IMR-90 (cell line): ENCODE measurements at regions not wholly inside any gene's neighbourhood (a gene's known extent, or its start where the extent isn't known, plus 50 kb on each side); places are given as distances from the start of the nearest gene placed in this dataset.

Experiments
- ATAC-seq: fragments of 200-7000 bp; cut with Tn5 transposase; 2 replicates; pipeline ENCODE4 v1.9.1; 2020; ENCODE audit warnings: low read depth, mild to moderate bottlenecking, moderate library complexity
- BruUV-seq: library from RNA; stranded (reverse); fragments of 400-500 nt; replicated peaks from 2 replicates; lab custom pipeline; 2021; lab: Mats Ljungman, UMichigan
- CTCF ChIA-PET: fragments of 300-600 bp; formaldehyde crosslinking; extraction: SDS; loops from one replicate; lab custom pipeline; 2021; ENCODE audit warnings: antibody characterized with exemption; lab: Yijun Ruan, JAX
- POLR2A ChIA-PET: fragments of 300-600 bp; sonication (Branson Sonifier 250); formaldehyde crosslinking; loops from one replicate; lab custom pipeline; 2022; ENCODE audit warnings: antibody characterized with exemption; ENCODE audit not compliant: unreplicated experiment; lab: Charles Lee
- DNase-seq: peaks from one replicate; pipeline ENCODE4 v3.0.0; 2013
- H2AFZ ChIP-seq: replicated peaks from 2 replicates; pipeline ENCODE3; 2013; ENCODE audit warnings: low read length, mild to moderate bottlenecking; ENCODE audit not compliant: poor library complexity
- H2AK5ac ChIP-seq: 2 replicates; pipeline ENCODE4 v1.6.1; 2013; ENCODE audit warnings: low read depth, low read length, inconsistent platforms
- H2AK9ac ChIP-seq: replicated peaks from 2 replicates; pipeline ENCODE3; 2013; ENCODE audit warnings: mild to moderate bottlenecking, low read depth, low read length, moderate library complexity; ENCODE audit not compliant: poor library complexity
- H2BK120ac ChIP-seq: 2 replicates; pipeline ENCODE4 v1.6.1; 2013; ENCODE audit warnings: low read depth, low read length, inconsistent platforms
- H2BK15ac ChIP-seq: 3 replicates; pipeline ENCODE4 v1.6.1; 2013; ENCODE audit warnings: low read depth, low read length, inconsistent platforms
- H2BK20ac ChIP-seq: 2 replicates; pipeline ENCODE4 v1.6.1; 2013; ENCODE audit warnings: low read depth, mild to moderate bottlenecking, inconsistent platforms, low read length, moderate library complexity
- H2BK5ac ChIP-seq: 2 replicates; pipeline ENCODE4 v1.6.1; 2013; ENCODE audit warnings: mild to moderate bottlenecking, low read depth, low read length, inconsistent platforms; ENCODE audit not compliant: poor library complexity, severe bottlenecking
- H3K14ac ChIP-seq: replicated peaks from 2 replicates; pipeline ENCODE4 v1.6.1; 2013; ENCODE audit warnings: low read depth, low read length, inconsistent platforms
- H3K18ac ChIP-seq: 2 replicates; pipeline ENCODE4 v1.6.1; 2013; ENCODE audit warnings: low read depth, low read length, control low read depth
- H3K23ac ChIP-seq: 2 replicates; pipeline ENCODE4 v1.6.1; 2013; ENCODE audit warnings: low read depth, low read length, inconsistent platforms
- H3K27ac ChIP-seq: 2 replicates; pipeline ENCODE4 v1.5.1; 2013; ENCODE audit warnings: mild to moderate bottlenecking, control low read depth, low read length; ENCODE audit not compliant: insufficient read depth
- H3K27me3 ChIP-seq: 2 replicates; pipeline ENCODE4 v1.6.1; 2013; ENCODE audit warnings: low read length; ENCODE audit not compliant: control insufficient read depth, insufficient read depth
- H3K36me3 ChIP-seq: 2 replicates; pipeline ENCODE4 v1.6.1; 2013; ENCODE audit warnings: low read length, mixed read lengths; ENCODE audit not compliant: control insufficient read depth, insufficient read depth
- H3K4ac ChIP-seq: 2 replicates; pipeline ENCODE4 v1.6.1; 2013; ENCODE audit warnings: low read depth, low read length, inconsistent platforms
- H3K4me1 ChIP-seq: 2 replicates; pipeline ENCODE4 v1.6.1; 2013; ENCODE audit warnings: low read length, mixed read lengths; ENCODE audit not compliant: control insufficient read depth, insufficient read depth
- H3K4me2 ChIP-seq: 2 replicates; pipeline ENCODE4 v1.6.1; 2013; ENCODE audit warnings: low read depth, mild to moderate bottlenecking, control low read depth, low read length, moderate library complexity
- H3K4me3 ChIP-seq: 2 replicates; pipeline ENCODE4 v1.5.1; 2013; ENCODE audit warnings: low read depth, mild to moderate bottlenecking, control low read depth, low read length, moderate library complexity; ENCODE audit not compliant: insufficient read depth
- H3K56ac ChIP-seq: 2 replicates; pipeline ENCODE4 v1.6.1; 2013; ENCODE audit warnings: low read length, inconsistent platforms; ENCODE audit not compliant: insufficient read depth; ENCODE audit errors: extremely low read depth
- H3K79me1 ChIP-seq, 2 experiments: 2 replicates each; pipeline ENCODE4 v1.6.1; 2013; ENCODE audit warnings: low read length in 2 of 2, inconsistent platforms in 1 of 2, low read depth in 1 of 2
- H3K9ac ChIP-seq: 2 replicates; pipeline ENCODE4 v1.6.1; 2013; ENCODE audit warnings: low read depth, low read length, control low read depth
- H3K9me1 ChIP-seq: 2 replicates; pipeline ENCODE4 v1.6.1; 2013; ENCODE audit warnings: low read length, inconsistent platforms; ENCODE audit not compliant: insufficient read depth
- H3K9me3 ChIP-seq: 2 replicates; pipeline ENCODE4 v1.6.1; 2013; ENCODE audit warnings: low read length; ENCODE audit not compliant: control insufficient read depth, insufficient read depth
- H4K20me1 ChIP-seq: 2 replicates; pipeline ENCODE4 v1.6.1; 2013; ENCODE audit warnings: low read length, inconsistent platforms; ENCODE audit not compliant: insufficient read depth
- H4K5ac ChIP-seq: 2 replicates; pipeline ENCODE4 v1.6.1; 2013; ENCODE audit warnings: mild to moderate bottlenecking, low read depth, low read length, control low read depth
- H4K8ac ChIP-seq, 2 experiments: 2 replicates each; pipeline ENCODE4 v1.6.1; 2013; ENCODE audit warnings: low read depth in 2 of 2, low read length in 2 of 2, control low read depth in 1 of 2, inconsistent platforms in 1 of 2
- H4K91ac ChIP-seq: 2 replicates; pipeline ENCODE4 v1.6.1; 2013; ENCODE audit warnings: low read depth, low read length, inconsistent platforms; ENCODE audit not compliant: insufficient read depth
- BHLHE40 ChIP-seq: fragments of 150-350 bp; IDR thresholded peaks from 2 replicates; pipeline ENCODE4 v1.6.1; 2016; ENCODE audit warnings: mild to moderate bottlenecking, low read depth, low read length
- CEBPB ChIP-seq: IDR thresholded peaks from 2 replicates; pipeline ENCODE4 v1.6.1; 2012; ENCODE audit warnings: low read depth, low read length, improper control_type of control experiment
- CHD1 ChIP-seq: IDR thresholded peaks from 2 replicates; pipeline ENCODE4 v1.6.1; 2012; ENCODE audit warnings: low read depth, low read length, improper control_type of control experiment
- MAFK ChIP-seq: IDR thresholded peaks from 2 replicates; pipeline ENCODE4 v1.6.1; 2012; ENCODE audit warnings: low read depth, low read length, improper control_type of control experiment
- MAZ ChIP-seq: IDR thresholded peaks from 2 replicates; pipeline ENCODE4 v1.6.1; 2012; ENCODE audit warnings: low read depth, mild to moderate bottlenecking, low read length, improper control_type of control experiment, moderate library complexity, borderline replicate concordance
- POLR2A ChIP-seq: IDR thresholded peaks from 2 replicates; pipeline ENCODE4 v1.6.1; 2012; ENCODE audit warnings: mild to moderate bottlenecking, low read depth, low read length
- RAD21 ChIP-seq: IDR thresholded peaks from 2 replicates; pipeline ENCODE4 v1.6.1; 2012; ENCODE audit warnings: low read length, improper control_type of control experiment
- RCOR1 ChIP-seq: IDR thresholded peaks from 2 replicates; pipeline ENCODE4 v1.6.1; 2012; ENCODE audit warnings: mild to moderate bottlenecking, low read length, improper control_type of control experiment; ENCODE audit not compliant: insufficient replicate concordance
- RFX5 ChIP-seq: IDR thresholded peaks from 2 replicates; pipeline ENCODE4 v1.8.0; 2012; ENCODE audit warnings: low read depth, mild to moderate bottlenecking, low read length, moderate library complexity
- SMC3 ChIP-seq: fragments of 150-350 bp; IDR thresholded peaks from 2 replicates; pipeline ENCODE4 v1.6.1; 2016; ENCODE audit warnings: low read depth, mild to moderate bottlenecking, antibody characterized with exemption, low read length, moderate library complexity
- USF2 ChIP-seq: fragments of 150-350 bp; IDR thresholded peaks from 2 replicates; pipeline ENCODE4 v1.6.1; 2017; ENCODE audit warnings: mild to moderate bottlenecking, antibody characterized with exemption, low read length, low read depth
- whole genome bisulfite sequencing, 2 experiments: methylation state at CpG; one replicate each; pipeline versions ENCODE4 v1.1.5 to v1.1.7; 2013; ENCODE audit warnings: missing lambda C conversion rate in 2 of 2; ENCODE audit not compliant: insufficient read length in 1 of 2; ENCODE audit errors: extremely low coverage in 2 of 2; 5-methylcytosine and 5-hydroxymethylcytosine counted together
- dilution Hi-C: fragments of 300-500 bp; cut with HindIII; formaldehyde crosslinking; loops from one replicate; pipeline ENCODE4 v1.14.3; 2018; ENCODE audit warnings: low sequenced_read_pairs; ENCODE audit not compliant: unreplicated experiment
- in situ Hi-C: fragments of 300-500 bp; cut with MboI; formaldehyde crosslinking; loops from 3 replicates; pipeline ENCODE4 v1.14.3; 2019; ENCODE audit warnings: low sequenced_read_pairs, inconsistent platforms, mixed read lengths
- intact Hi-C: fragments of 100-400 bp; cut with micrococcal nuclease; formaldehyde crosslinking; loops from 2 replicates; pipeline ENCODE4 v1.10.0; 2022

GRCh38 chr5:124679578-124680199, 66.8 kb downstream of the ZNF608 start (continued):
- TF ChIP-seq RAD21 = no peak

- Histone ChIP-seq H4K20me1 (no peaks in the 10 kb centered on the region), H3K9ac (no peak overlapping the region), H3K56ac (peak overlapping the region; percentile 26; the same call in 1 of the 2 replicates), H3K4me3 (no peak overlapping the region), H3K27me3 (no peaks in the 10 kb centered on the region), H3K4ac (peak overlapping the region; percentile 87), H3K4me2 (no peak overlapping the region), H3K18ac (peak overlapping the region; percentile 80), H3K4me1 (peaks cover 32% of the 10 kb centered on the region), H2BK15ac (peak overlapping the region; percentile 89; the same call in 2 of the 3 replicates), H3K9me3 (no peaks in the 10 kb centered on the region), H2AFZ (no peak overlapping the region), H4K5ac (peak overlapping the region; percentile 74; the same call in 1 of the 2 replicates), H4K91ac (peak overlapping the region; percentile 76), H4K8ac (peak overlapping the region; percentile 40 to 69), H3K79me1 (peaks cover 33 to 62% of the 10 kb centered on the region in 2 experiments), H3K9me1 (peaks cover 6% of the 10 kb centered on the region; the same call in 1 of the 2 replicates), H2BK20ac (0 out of 2 replicates have a peak overlapping the region, but pooled peaks have one; percentile 48), H2AK5ac (peak overlapping the region; percentile 68), H3K36me3 (no peaks in the 10 kb centered on the region), H3K23ac (peak overlapping the region; percentile 62), H3K14ac (peak overlapping the region; percentile 65; the same call in 1 of the 2 replicates), H2BK120ac (peak overlapping the region; percentile 76), H2BK5ac (peak overlapping the region; percentile 38), H2AK9ac (no peak overlapping the region), H3K27ac (no peak overlapping the region)
- no peak for ATAC-seq
- in situ Hi-C loops (no loop called here), dilution Hi-C loops (no loop called here), intact Hi-C loops (no loop called here)
- BruUV-seq = no TSS peak
- TF ChIP-seq USF2 (no peak), SMC3 (no peak), MAZ (no peak), MAFK (no peak), BHLHE40 (no peak), CHD1 (no peak), RCOR1 (no peak), POLR2A (no peak), CEBPB (no peak), RAD21 (no peak), RFX5 (no peak)
- no peak for DNase-seq
- WGBS, 2 experiments = 88% methylated on average over 3 of the region's 8 CpGs; no CpG with 5 or more reads in 1 of the 2 experiments
- ChIA-PET CTCF (no interaction called here), POLR2A (no interaction called here)
These were observed 67.4 kb downstream of the ZNF608 start for GRCh38 chr5:124678922-124679519.
